D721Med (cell line): ENCODE measurements at regions not wholly inside any gene's neighbourhood (a gene's known extent, or its start where the extent isn't known, plus 50 kb on each side); places are given as distances from the start of the nearest gene placed in this dataset.

ENCODE experiments used
- DNase-seq: peaks from one replicate; pipeline ENCODE4 v3.0.0; 2011; ENCODE audit warnings: low spot score; ENCODE audit not compliant: insufficient read length
- FAIRE-seq: peaks from 2 replicates; lab custom pipeline; 2011; peaks lifted over from hg19 to GRCh38; lab: Jason Lieb, UNC
- TF ChIP-seq, protein P1 (sequence below): IDR thresholded peaks from 2 replicates; pipeline ENCODE4 v1.5.1; 2012; ENCODE audit warnings: mild to moderate bottlenecking, control low read depth; ENCODE audit not compliant: insufficient read depth; ENCODE audit errors: missing control alignments

DNA sequence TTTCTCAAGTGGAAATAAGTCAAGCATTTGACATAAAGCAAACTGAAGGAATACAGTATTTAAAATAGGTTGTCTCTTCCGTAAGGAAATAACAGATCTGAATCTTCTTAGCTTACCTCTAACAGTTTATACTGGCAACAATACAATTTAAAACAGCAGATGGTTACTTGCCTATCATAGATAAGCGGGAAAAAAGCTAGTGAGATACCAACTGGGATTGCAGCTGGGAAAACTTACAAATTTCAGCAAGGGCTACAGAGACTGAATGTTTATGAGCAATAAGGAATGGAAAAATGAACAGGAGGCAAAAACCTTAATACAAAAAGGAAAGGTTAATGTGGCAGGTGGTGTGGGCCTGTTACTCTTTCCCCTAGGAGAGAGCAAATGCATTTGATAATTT, 220.0 kb downstream of the RASSF9 start:
- no peak for FAIRE-seq
- no peak for DNase-seq
- TF ChIP-seq, protein P1, sequence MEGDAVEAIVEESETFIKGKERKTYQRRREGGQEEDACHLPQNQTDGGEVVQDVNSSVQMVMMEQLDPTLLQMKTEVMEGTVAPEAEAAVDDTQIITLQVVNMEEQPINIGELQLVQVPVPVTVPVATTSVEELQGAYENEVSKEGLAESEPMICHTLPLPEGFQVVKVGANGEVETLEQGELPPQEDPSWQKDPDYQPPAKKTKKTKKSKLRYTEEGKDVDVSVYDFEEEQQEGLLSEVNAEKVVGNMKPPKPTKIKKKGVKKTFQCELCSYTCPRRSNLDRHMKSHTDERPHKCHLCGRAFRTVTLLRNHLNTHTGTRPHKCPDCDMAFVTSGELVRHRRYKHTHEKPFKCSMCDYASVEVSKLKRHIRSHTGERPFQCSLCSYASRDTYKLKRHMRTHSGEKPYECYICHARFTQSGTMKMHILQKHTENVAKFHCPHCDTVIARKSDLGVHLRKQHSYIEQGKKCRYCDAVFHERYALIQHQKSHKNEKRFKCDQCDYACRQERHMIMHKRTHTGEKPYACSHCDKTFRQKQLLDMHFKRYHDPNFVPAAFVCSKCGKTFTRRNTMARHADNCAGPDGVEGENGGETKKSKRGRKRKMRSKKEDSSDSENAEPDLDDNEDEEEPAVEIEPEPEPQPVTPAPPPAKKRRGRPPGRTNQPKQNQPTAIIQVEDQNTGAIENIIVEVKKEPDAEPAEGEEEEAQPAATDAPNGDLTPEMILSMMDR, result no peak

DNA sequence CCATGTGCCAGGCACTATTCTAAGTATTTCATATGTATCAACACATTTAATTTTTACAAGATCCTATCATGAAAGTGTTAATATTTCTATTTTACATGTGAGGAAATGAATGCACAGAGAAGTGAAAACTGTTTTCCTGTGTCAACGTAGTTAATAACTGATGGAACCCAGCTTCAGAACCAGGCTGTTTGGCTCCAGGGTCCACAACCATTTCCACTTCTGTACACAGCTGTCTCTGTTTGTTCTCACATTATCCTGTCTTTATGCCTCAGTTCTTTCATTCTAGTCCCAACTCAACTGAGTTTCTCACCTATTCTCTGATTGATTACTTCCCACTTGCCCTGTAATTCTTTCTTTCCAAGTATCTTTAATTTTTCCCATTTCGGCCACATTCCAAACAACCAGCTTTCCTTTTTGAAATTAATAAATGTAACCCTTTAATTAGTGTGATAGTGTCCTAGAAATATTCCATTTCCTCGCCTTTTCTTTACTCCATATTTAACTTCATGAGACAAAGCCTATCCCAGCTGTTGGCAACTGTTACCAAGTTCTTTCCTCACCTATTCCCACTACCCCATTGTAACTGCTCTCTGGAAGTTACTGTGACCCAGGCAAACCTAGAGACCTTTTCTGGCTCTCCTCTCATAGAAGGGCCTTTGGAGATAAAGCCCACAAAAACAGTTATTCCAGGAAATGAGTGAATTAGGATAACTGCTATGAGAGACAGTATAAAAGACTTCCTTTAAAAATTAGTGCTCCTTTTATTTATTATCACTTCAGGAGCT, 218.7 kb downstream of the RASSF9 start:
- TF ChIP-seq, protein P1, result no peak
- DNase-seq (no peak), FAIRE-seq (no peak)

DNA sequence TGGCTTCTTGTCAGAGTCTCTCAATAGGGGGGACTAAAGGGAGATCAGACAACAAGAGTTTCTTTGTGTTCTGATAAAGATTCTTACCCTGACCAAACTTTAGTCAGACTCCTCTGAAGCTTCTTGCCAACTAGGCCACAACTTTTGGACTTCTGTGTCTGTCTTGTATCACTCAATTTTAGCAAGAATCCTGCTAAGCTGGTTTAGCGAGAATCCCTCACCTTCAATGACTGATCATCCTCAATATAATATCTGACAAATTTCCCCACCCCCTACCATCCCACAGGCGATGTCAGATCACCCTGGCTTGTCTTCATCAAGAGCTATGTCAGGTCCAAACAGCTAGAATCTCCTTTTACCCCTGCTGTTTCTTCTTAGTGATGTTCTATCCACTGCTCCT, 215.2 kb downstream of the RASSF9 start:
- TF ChIP-seq, protein P1, result no peak
- FAIRE-seq, result no peak
- no peak for DNase-seq

DNA sequence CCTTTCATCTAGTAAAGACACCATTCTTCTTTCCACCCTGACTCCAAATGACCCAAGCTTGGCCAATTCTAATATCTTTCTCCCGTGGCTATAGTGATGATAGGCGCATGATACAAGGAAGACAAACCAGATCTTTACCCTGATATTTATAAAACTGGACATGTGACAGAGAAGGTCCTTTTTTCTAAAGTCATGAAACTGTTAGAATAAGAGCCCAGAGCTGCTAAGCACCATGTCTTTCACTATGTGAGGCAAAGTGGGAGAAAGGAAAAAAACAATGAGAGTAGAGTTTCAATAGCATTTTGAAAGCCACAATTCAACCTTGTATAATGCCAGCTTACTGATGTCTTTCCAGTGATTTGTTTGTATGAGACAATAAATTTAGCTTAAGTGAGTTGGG, 212.4 kb downstream of the RASSF9 start:
- FAIRE-seq (no peak), DNase-seq (no peak)
- TF ChIP-seq, protein P1, result no peak

DNA sequence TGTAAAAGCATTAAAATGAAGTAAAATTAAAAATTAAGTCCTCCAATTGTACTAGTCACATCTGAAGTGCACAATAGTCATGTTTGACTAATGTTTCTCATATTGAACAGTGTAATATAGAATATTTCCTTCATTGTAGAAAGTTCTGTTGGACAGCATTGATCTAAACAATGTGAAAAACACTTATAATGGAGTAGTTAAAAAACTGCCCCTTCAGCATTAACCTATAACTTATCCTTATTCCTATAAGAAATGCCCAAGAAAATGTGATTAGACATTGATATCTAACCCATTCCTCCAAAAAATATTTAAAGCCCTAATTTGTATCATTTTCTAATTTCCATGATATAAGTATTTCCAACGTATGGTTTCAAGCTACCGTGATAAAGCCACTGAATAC, 210.7 kb downstream of the RASSF9 start:
- FAIRE-seq (no peak), DNase-seq (no peak)
- TF ChIP-seq, protein P1, result no peak

DNA sequence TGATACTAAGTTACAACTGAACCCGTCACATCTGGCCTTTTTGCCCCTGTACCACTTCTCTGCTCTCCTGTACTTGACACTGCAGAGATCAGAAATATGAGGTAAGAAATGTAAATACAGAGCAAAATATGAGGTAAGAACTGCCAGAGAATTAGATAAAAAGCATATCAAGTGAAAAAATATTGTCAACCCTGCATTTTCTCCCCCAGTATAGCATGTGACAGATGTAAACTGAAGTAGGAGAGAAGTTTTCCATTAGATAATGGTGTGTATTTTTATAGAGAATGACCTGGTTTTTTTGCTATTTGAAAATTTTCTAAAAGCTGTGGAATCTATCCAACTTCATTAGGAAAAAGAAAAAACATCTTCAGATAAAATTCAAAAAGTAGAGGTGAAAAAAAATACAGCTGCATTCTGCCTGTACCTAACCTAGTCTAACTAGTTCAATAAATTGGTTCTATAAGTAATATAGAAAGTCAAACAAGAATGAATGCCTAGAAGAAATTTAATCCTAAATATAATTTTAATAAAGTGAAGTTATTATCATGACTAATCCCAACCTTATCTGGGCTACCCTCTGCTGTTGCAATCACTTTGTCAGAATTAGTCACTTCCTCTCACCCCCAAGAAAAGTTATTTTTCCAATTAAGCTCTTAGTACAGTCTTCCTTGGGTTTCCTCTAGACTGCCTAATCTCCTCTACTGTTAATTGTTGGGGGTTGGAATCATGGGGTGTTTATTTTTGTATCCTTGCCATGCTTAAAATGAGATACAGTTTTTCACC, 210.0 kb downstream of the RASSF9 start:
- TF ChIP-seq, protein P1, result no peak
- FAIRE-seq, result no peak
- DNase-seq, result no peak

DNA sequence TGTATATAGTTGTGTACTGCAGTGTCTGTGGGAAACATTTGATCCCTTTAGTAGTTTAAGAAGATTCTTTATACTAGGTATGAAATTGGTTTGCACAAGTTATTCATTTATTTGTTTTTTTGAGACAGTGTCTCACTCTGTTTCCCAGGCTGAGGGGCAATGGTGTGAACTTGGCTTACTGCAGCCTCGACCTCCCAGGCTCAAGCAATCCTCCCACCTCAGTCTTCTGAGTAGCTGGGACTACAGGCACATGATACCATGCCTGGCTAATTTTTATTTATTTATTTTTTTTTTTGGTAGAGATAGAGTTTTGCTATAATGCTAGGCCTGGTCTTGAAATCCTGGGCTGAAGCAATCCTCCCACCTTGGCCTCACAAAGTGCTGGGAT, 209.4 kb downstream of the RASSF9 start:
- TF ChIP-seq, protein P1, result no peak
- DNase-seq (no peak), FAIRE-seq (no peak)
